ENCODE measurements at regions not wholly inside any gene's neighbourhood (a gene's known extent, or its start where the extent isn't known, plus 50 kb on each side); places are given as distances from the start of the nearest gene placed in this dataset.
A peak's percentile ranks its signal among the peaks of the same experiment; 100 is the strongest.

DNA sequence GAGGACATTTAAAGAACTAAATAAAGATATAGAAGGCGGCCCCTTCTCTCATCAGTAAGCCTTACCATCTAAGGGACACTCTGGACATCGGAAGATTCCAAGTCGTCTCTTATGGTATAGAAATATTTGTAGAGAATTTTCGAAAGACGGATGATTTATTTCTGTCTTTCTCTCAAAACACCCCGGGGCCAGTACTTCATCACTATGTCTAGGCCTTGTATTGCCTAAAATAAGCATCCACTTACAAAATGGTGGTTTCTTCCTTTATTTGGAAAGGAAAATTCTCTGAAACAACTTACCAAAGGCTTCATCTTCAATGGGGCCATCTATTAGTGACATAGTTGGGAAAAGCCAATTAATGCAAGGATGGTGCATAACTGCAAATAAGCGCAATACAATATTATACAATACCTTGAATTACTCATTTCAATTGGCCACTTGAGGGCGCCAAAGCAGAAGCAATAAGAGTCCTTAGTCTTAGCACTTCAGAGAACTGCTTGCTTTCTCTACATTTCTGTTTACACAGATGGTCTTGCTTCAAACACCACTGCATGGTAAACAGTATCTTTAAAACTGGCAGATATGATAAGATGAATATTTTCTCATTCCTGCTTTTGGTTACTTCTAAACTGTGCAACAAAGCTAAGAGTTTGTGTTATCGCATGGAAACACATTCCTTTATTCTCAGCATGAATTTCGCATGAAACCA, 113.2 kb downstream of the VIP start:
- no peak overlapping the region for H3K4me3 ChIP-seq (ENCODE audit: low read depth, low read length)
- peak; percentile 82 for DNase-seq (ENCODE audit: low read depth)
- TF ChIP-seq, protein P1, sequence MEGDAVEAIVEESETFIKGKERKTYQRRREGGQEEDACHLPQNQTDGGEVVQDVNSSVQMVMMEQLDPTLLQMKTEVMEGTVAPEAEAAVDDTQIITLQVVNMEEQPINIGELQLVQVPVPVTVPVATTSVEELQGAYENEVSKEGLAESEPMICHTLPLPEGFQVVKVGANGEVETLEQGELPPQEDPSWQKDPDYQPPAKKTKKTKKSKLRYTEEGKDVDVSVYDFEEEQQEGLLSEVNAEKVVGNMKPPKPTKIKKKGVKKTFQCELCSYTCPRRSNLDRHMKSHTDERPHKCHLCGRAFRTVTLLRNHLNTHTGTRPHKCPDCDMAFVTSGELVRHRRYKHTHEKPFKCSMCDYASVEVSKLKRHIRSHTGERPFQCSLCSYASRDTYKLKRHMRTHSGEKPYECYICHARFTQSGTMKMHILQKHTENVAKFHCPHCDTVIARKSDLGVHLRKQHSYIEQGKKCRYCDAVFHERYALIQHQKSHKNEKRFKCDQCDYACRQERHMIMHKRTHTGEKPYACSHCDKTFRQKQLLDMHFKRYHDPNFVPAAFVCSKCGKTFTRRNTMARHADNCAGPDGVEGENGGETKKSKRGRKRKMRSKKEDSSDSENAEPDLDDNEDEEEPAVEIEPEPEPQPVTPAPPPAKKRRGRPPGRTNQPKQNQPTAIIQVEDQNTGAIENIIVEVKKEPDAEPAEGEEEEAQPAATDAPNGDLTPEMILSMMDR (IDR thresholded peaks at IDR 0.05; ENCODE audit: insufficient read depth, low read depth, low read length), result peak; percentile 60

DNA sequence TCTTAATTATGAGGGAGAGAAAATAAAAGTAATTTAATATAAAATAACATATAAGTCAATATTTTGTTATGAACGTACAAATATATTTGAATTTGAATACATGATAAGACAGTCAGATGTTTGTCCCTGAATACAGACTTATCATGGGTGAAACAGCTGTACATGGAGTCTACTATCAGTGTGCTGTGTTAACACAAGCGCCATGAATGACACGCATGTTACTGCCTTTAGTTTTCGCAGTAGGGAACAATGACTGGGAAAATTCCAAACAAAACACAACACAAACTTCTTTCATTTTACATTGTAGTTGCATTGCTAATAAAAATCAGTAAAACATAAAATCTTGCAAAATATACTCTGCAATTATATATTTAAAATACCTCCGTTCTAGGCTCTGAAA, 108.6 kb downstream of the FBXO5 start:
- TF ChIP-seq, protein P1 (IDR thresholded peaks at IDR 0.05; ENCODE audit: insufficient read depth, low read depth, low read length), result no peak
- DNase-seq (ENCODE audit: low read depth), result no peak
- H3K4me3 ChIP-seq (ENCODE audit: low read depth, low read length), result no peak overlapping the region

DNA sequence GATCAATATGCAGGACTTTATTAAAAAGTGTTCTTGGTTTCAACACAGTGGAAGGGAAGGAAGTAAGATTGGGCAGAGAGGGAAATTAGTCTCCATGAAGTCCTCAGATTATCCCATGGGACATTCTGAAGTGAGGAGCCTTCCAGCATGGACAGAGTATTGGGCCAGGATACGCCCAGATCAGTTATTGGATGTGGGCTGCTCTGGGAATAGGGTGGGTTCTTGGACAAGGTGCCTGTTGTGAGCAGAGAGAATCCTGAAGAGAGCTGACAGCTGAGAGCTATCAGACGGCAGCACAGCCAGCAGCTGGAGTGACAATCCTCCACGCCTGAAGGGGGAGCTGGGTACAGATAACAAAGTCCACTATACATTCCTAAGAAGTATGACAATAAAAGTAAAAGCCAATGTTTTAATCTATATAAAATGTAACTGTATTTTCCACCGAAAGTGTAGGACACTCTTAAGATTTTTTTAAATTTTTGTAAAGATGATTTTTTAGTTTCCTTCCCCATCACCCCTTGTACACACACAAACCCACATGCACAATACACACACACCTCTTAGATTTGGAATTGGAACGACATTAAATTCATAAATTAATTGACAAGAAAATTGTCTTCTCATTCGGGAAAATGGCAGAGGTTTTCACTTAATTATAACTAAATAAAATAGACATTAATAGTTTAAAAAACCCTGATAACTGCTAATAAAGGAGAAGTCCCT, 107.8 kb downstream of the FBXO5 start:
- TF ChIP-seq, protein P1 (IDR thresholded peaks at IDR 0.05; ENCODE audit: insufficient read depth, low read depth, low read length), result no peak
- no peak for DNase-seq (ENCODE audit: low read depth)
- no peak overlapping the region for H3K4me3 ChIP-seq (ENCODE audit: low read depth, low read length)

DNA sequence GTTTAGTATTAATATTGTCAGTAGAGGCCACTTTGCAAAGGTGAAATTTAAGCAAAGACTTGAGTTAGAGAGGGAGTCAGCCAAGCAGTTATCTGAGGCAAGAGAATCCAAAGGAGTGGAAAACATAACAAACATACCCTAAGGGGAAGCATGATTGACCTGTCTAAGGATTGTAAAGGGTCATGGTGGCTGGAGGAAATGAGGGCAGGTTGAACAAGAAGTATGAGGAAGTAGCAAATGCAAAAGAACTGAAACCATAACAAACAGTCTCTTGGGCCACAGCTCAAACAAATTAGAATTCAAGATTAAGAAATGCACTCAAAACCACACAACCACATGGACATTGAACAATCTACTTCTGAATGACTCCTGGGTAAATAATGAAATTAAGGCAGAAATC, 103.2 kb downstream of the FBXO5 start:
- DNase-seq (ENCODE audit: low read depth), result no peak
- no peak overlapping the region for H3K4me3 ChIP-seq (ENCODE audit: low read depth, low read length)
- TF ChIP-seq, protein P1 (IDR thresholded peaks at IDR 0.05; ENCODE audit: insufficient read depth, low read depth, low read length), result no peak

DNA sequence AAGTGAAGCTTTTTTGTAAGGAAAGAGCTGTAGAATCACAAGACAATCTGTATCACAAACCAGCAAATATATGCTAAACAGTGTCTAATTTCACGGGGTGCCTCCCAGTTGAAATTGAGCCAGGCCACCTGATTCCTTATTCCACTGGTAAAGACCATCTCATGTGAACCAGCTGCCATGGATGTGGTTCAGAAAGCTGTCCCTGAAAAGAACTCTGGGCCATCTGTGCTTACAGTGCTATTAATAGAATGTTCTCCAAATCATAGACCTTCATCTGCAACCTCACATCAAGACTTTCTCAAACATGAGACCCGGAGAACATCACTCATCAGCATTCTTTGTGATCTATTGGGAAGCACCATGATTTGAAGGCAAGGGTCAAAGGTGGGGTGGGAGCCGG, 89.7 kb downstream of the FBXO5 start:
- TF ChIP-seq, protein P1 (IDR thresholded peaks at IDR 0.05; ENCODE audit: insufficient read depth, low read depth, low read length), result no peak
- DNase-seq (ENCODE audit: low read depth), result no peak
- no peak overlapping the region for H3K4me3 ChIP-seq (ENCODE audit: low read depth, low read length)

DNA sequence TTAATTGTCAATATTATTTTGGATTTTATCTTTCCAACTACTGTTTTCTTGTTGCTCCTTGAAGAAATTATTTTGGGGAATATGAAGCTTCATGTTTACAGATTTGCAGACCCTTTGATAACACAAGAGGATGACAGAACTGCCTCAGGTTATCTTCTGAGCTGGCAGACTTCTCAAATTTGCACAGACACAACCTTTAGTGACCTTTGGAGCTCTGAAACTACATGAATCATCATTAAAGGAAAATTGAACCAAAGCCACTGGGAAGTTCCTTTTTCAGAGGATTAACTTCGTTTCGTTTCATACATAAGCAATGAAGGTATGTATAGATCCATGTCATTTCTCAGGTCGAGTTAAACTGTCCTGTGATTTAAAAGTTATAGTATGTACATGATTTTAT, 85.9 kb downstream of the FBXO5 start:
- H3K4me3 ChIP-seq (ENCODE audit: low read depth, low read length), result no peak overlapping the region
- no peak for DNase-seq (ENCODE audit: low read depth)
- TF ChIP-seq, protein P1 (IDR thresholded peaks at IDR 0.05; ENCODE audit: insufficient read depth, low read depth, low read length), result no peak
